Hematopoietic multipotent progenitor cell treated with erythropoietin and hydrocortisone succinate and interleukin-3 and kit ligand, for 4 days (in vitro differentiated cells): ENCODE measurements at regions not wholly inside any gene's neighbourhood (a gene's known extent, or its start where the extent isn't known, plus 50 kb on each side); places are given as distances from the start of the nearest gene placed in this dataset.

Experiments used
- DNase-seq: peaks from one replicate; pipeline ENCODE4 v3.0.0-alpha.2; 2015

GRCh38 chr6:92363111-92363510, 1056.2 kb downstream of the EPHA7 start:
- DNase-seq = no peak

- DNase-seq = no peak
These were observed 1057.0 kb downstream of the EPHA7 start for GRCh38 chr6:92362404-92362803.

GRCh38 chr6:92361990-92362389, 1057.4 kb downstream of the EPHA7 start:
- DNase-seq = no peak

GRCh38 chr6:92354270-92354829, 1065.0 kb downstream of the EPHA7 start:
- DNase-seq = no peak

- no peak for DNase-seq
These were observed 1067.2 kb downstream of the EPHA7 start for GRCh38 chr6:92352130-92352529.

GRCh38 chr6:92341201-92341600, 1078.2 kb downstream of the EPHA7 start:
- no peak for DNase-seq

GRCh38 chr6:92339936-92340640, 1079.3 kb downstream of the EPHA7 start:
- no peak for DNase-seq

GRCh38 chr6:92337571-92337970, 1081.8 kb downstream of the EPHA7 start:
- DNase-seq = no peak

- no peak for DNase-seq
These were observed 1090.0 kb downstream of the EPHA7 start for GRCh38 chr6:92329208-92329847.

GRCh38 chr6:92315312-92315711, 1104.0 kb downstream of the EPHA7 start:
- no peak for DNase-seq

- DNase-seq = no peak
These were observed 1122.3 kb downstream of the EPHA7 start for GRCh38 chr6:92297101-92297500.

GRCh38 chr6:92292067-92292466, 1127.3 kb downstream of the EPHA7 start:
- no peak for DNase-seq

GRCh38 chr6:92289831-92290230, 1129.5 kb downstream of the EPHA7 start:
- DNase-seq = no peak

GRCh38 chr6:92281571-92282076, 1137.7 kb downstream of the EPHA7 start:
- no peak for DNase-seq

GRCh38 chr6:92275150-92275549, 1144.2 kb downstream of the EPHA7 start:
- DNase-seq = no peak

- no peak for DNase-seq
These were observed 1144.8 kb downstream of the EPHA7 start for GRCh38 chr6:92274588-92274987.

GRCh38 chr6:92273694-92274093, 1145.7 kb downstream of the EPHA7 start:
- no peak for DNase-seq

GRCh38 chr6:92271091-92271490, 1148.3 kb downstream of the EPHA7 start:
- DNase-seq = no peak

GRCh38 chr6:92270365-92270764, 1149.0 kb downstream of the EPHA7 start:
- no peak for DNase-seq

GRCh38 chr6:92267335-92267734, 1152.0 kb downstream of the EPHA7 start:
- DNase-seq = no peak

- DNase-seq = no peak
These were observed 1155.5 kb downstream of the EPHA7 start for GRCh38 chr6:92263864-92264263.

GRCh38 chr6:92259171-92259570, 1160.2 kb downstream of the EPHA7 start:
- DNase-seq = no peak

GRCh38 chr6:92243315-92243714, 1176.0 kb downstream of the EPHA7 start:
- DNase-seq = no peak

GRCh38 chr6:92231171-92231701, 1188.1 kb downstream of the EPHA7 start:
- DNase-seq = no peak
